MM.1S (cell line): ENCODE measurements at regions not wholly inside any gene's neighbourhood (a gene's known extent, or its start where the extent isn't known, plus 50 kb on each side); places are given as distances from the start of the nearest gene placed in this dataset.

Experiments used
- DNase-seq: peaks from one replicate; pipeline ENCODE4 v3.0.0-alpha.2; 2015
- H2AFZ ChIP-seq: fragments of 300-600 bp; sonication (generic); 2 replicates; pipeline ENCODE4 v1.6.0; 2016; ENCODE audit warnings: antibody characterized with exemption, low read length
- H3F3A ChIP-seq: fragments of 300-600 bp; sonication (generic); 2 replicates; pipeline ENCODE4 v1.6.1; 2016; ENCODE audit warnings: mild to moderate bottlenecking, antibody characterized with exemption, low read length, moderate library complexity, mixed read lengths; ENCODE audit not compliant: insufficient read depth
- H3K27ac ChIP-seq: fragments of 300-600 bp; sonication (generic); 2 replicates; pipeline ENCODE4 v1.5.1; 2016; ENCODE audit warnings: mild to moderate bottlenecking, low read length
- H3K27me3 ChIP-seq: fragments of 300-600 bp; sonication (generic); replicated peaks from 2 replicates; pipeline ENCODE4 v1.6.0; 2016; ENCODE audit warnings: low read length; ENCODE audit not compliant: insufficient read depth
- H3K36me3 ChIP-seq: fragments of 300-600 bp; sonication (generic); replicated peaks from 2 replicates; pipeline ENCODE4 v1.6.1; 2016; ENCODE audit warnings: mild to moderate bottlenecking, low read length, mixed read lengths; ENCODE audit not compliant: insufficient read depth
- H3K4me1 ChIP-seq: fragments of 300-600 bp; sonication (generic); 2 replicates; pipeline ENCODE4 v1.6.1; 2016; ENCODE audit warnings: low read length, mixed read lengths
- H3K4me2 ChIP-seq: fragments of 300-600 bp; sonication (generic); 2 replicates; pipeline ENCODE4 v1.6.0; 2016; ENCODE audit warnings: low read depth, low read length
- H3K4me3 ChIP-seq: fragments of 300-600 bp; sonication (generic); 2 replicates; pipeline ENCODE4 v1.5.1; 2016; ENCODE audit warnings: low read length, mixed read lengths
- H3K79me2 ChIP-seq: fragments of 300-600 bp; sonication (generic); 2 replicates; pipeline ENCODE4 v1.6.1; 2016; ENCODE audit warnings: mixed run types, low read length, mixed read lengths
- H3K9ac ChIP-seq: fragments of 300-600 bp; sonication (generic); 2 replicates; pipeline ENCODE4 v1.6.1; 2016; ENCODE audit warnings: low read length, mixed read lengths
- H3K9me2 ChIP-seq: fragments of 300-600 bp; sonication (generic); replicated peaks from 2 replicates; pipeline ENCODE4 v1.6.1; 2016; ENCODE audit warnings: mild to moderate bottlenecking, low read length, mixed read lengths; ENCODE audit not compliant: insufficient read depth
- H3K9me3 ChIP-seq: fragments of 300-600 bp; sonication (generic); replicated peaks from 2 replicates; pipeline ENCODE4 v1.6.1; 2016; ENCODE audit warnings: mild to moderate bottlenecking, low read length, mixed read lengths; ENCODE audit not compliant: insufficient read depth
- H4K20me1 ChIP-seq: fragments of 300-600 bp; sonication (generic); 2 replicates; pipeline ENCODE4 v1.6.1; 2016; ENCODE audit warnings: mild to moderate bottlenecking, low read length, moderate library complexity, mixed read lengths; ENCODE audit not compliant: insufficient read depth
- CTCF ChIP-seq: fragments of 300-600 bp; sonication (generic); IDR thresholded peaks from 2 replicates; pipeline ENCODE4 v1.5.1; 2016; ENCODE audit warnings: antibody characterized with exemption, low read length, mixed read lengths
- EZH2 ChIP-seq: fragments of 300-600 bp; sonication (generic); optimal IDR thresholded peaks from 2 replicates; pipeline ENCODE3; 2017; ENCODE audit warnings: low read depth, mild to moderate bottlenecking, antibody characterized with exemption, low read length, mixed read lengths
- EZH2phosphoT487 ChIP-seq: fragments of 300-600 bp; sonication (generic); IDR thresholded peaks from 2 replicates; pipeline ENCODE4 v1.6.1; 2018; ENCODE audit warnings: antibody characterized with exemption, low read length

DNA sequence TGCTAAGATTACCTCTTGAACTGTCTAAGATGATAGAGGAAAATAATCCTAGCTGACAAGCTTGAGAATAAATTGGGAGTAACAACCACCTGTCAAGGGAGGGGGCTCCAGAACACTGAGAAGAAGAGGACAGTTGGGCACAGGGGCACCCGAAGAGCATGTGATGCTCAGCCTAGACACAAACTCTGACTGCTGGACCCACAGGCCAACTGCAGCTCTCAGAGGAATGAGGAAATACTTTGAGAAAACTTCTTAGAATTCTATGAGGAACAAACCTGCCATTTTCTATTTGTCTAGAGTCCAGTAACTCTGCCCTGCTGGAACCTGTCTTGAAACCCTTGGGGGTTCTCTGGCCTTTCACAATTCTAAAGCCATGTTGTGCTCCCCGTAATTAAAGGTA lies 124.1 kb upstream of the KCNK2 start:
- Histone ChIP-seq H3K36me3 (no peaks in the 10 kb centered on the region), H3F3A (no peaks in the 10 kb centered on the region), H3K9me2 (no peaks in the 10 kb centered on the region), H3K4me2 (no peak overlapping the region), H3K9me3 (no peaks in the 10 kb centered on the region), H3K4me3 (no peak overlapping the region), H3K27ac (no peak overlapping the region), H2AFZ (no peak overlapping the region), H3K9ac (no peak overlapping the region), H3K4me1 (no peaks in the 10 kb centered on the region), H3K79me2 (no peaks in the 10 kb centered on the region), H4K20me1 (no peaks in the 10 kb centered on the region), H3K27me3 (no peaks in the 10 kb centered on the region)
- no peak for DNase-seq
- TF ChIP-seq EZH2phosphoT487 (no peak), CTCF (no peak), EZH2 (no peak)

- no peak overlapping the region for H3K9ac ChIP-seq
These were observed 116.2 kb upstream of the KCNK2 start for GRCh38 chr1:214966346-214966745.

GRCh38 chr1:214967865-214968575 lies 114.5 kb upstream of the KCNK2 start:
- H3K27ac ChIP-seq, result no peak overlapping the region
- H3K4me2 ChIP-seq, result no peak overlapping the region
- H4K20me1 ChIP-seq, result no peaks in the 10 kb centered on the region
- H3K9ac ChIP-seq, result no peak overlapping the region
- H3F3A ChIP-seq, result no peaks in the 10 kb centered on the region
- no peak overlapping the region for H2AFZ ChIP-seq
- no peaks in the 10 kb centered on the region for H3K27me3 ChIP-seq
- H3K36me3 ChIP-seq, result no peaks in the 10 kb centered on the region
- H3K79me2 ChIP-seq, result no peaks in the 10 kb centered on the region
- DNase-seq, result no peak
- H3K4me3 ChIP-seq, result no peak overlapping the region
- no peaks in the 10 kb centered on the region for H3K9me2 ChIP-seq
- H3K4me1 ChIP-seq, result no peaks in the 10 kb centered on the region
- no peak for TF ChIP-seq EZH2phosphoT487
- no peak for TF ChIP-seq EZH2
- no peak for TF ChIP-seq CTCF
- H3K9me3 ChIP-seq, result no peaks in the 10 kb centered on the region

More at GRCh38 chr1:214966346-214966745, 116.2 kb upstream of the KCNK2 start:
- no peaks in the 10 kb centered on the region for H3K79me2 ChIP-seq
- no peak for TF ChIP-seq CTCF
- no peak for TF ChIP-seq EZH2
- no peak for TF ChIP-seq EZH2phosphoT487
- no peak overlapping the region for H2AFZ ChIP-seq
- no peaks in the 10 kb centered on the region for H3F3A ChIP-seq
- H3K36me3 ChIP-seq, result no peaks in the 10 kb centered on the region
- no peak overlapping the region for H3K27ac ChIP-seq
- H3K9me2 ChIP-seq, result no peaks in the 10 kb centered on the region
- H3K4me2 ChIP-seq, result no peak overlapping the region
- no peak overlapping the region for H3K4me3 ChIP-seq
- H3K4me1 ChIP-seq, result no peaks in the 10 kb centered on the region
- DNase-seq, result no peak
- H3K27me3 ChIP-seq, result no peaks in the 10 kb centered on the region
- H3K9me3 ChIP-seq, result no peaks in the 10 kb centered on the region
- H4K20me1 ChIP-seq, result no peaks in the 10 kb centered on the region
